Mesenchymal stem cell (in vitro differentiated cells and primary cell): ENCODE measurements at regions not wholly inside any gene's neighbourhood (a gene's known extent, or its start where the extent isn't known, plus 50 kb on each side); places are given as distances from the start of the nearest gene placed in this dataset.

Source experiments
- DNase-seq: peaks from one replicate; pipeline ENCODE4 v3.0.0-alpha.2; 2013
- H2AFZ ChIP-seq: one replicate; pipeline ENCODE4 v1.6.1; 2013; ENCODE audit warnings: low read depth, mild to moderate bottlenecking, control low read depth, inconsistent platforms, low read length, moderate library complexity
- H2AK5ac ChIP-seq: 2 replicates; pipeline ENCODE4 v1.6.1; 2013; ENCODE audit warnings: low read length, moderate library complexity, mild to moderate bottlenecking, inconsistent platforms; ENCODE audit not compliant: severe bottlenecking
- H2BK120ac ChIP-seq: one replicate; pipeline ENCODE4 v1.6.1; 2013; ENCODE audit warnings: low read depth, mild to moderate bottlenecking, inconsistent platforms, low read length, moderate library complexity
- H2BK12ac ChIP-seq, 2 experiments: one replicate each; pipeline ENCODE4 v1.6.1; 2013; ENCODE audit warnings: inconsistent platforms in 2 of 2, low read length in 2 of 2, mild to moderate bottlenecking in 2 of 2, moderate library complexity in 2 of 2, control low read depth in 1 of 2
- H2BK15ac ChIP-seq: one replicate; pipeline ENCODE4 v1.6.1; 2013; ENCODE audit warnings: mild to moderate bottlenecking, low read depth, inconsistent platforms; ENCODE audit not compliant: poor library complexity, severe bottlenecking
- H2BK5ac ChIP-seq: 2 replicates; pipeline ENCODE4 v1.6.1; 2013; ENCODE audit warnings: low read depth, mild to moderate bottlenecking, low read length, control low read depth, inconsistent platforms; ENCODE audit not compliant: poor library complexity, severe bottlenecking
- H3K14ac ChIP-seq, 2 experiments: one replicate each; pipeline ENCODE4 v1.6.1; 2013; ENCODE audit warnings: inconsistent platforms in 2 of 2, low read length in 2 of 2, control low read depth in 1 of 2, mild to moderate bottlenecking in 1 of 2, moderate library complexity in 1 of 2
- H3K18ac ChIP-seq, 2 experiments: one replicate each; pipeline ENCODE4 v1.6.1; 2013; ENCODE audit warnings: inconsistent platforms in 2 of 2, low read length in 2 of 2, control low read depth in 1 of 2, low read depth in 1 of 2, mild to moderate bottlenecking in 1 of 2
- H3K23ac ChIP-seq, 2 experiments: one replicate each; pipeline ENCODE4 v1.6.1; 2013; ENCODE audit warnings: inconsistent platforms in 2 of 2, low read length in 2 of 2, mild to moderate bottlenecking in 2 of 2, moderate library complexity in 2 of 2, control low read depth in 1 of 2
- H3K27ac ChIP-seq: 2 replicates; pipeline ENCODE4 v1.5.1; 2013; ENCODE audit warnings: mild to moderate bottlenecking, moderate library complexity, low read length, control low read depth, inconsistent platforms; ENCODE audit not compliant: poor library complexity, severe bottlenecking
- H3K27me3 ChIP-seq, 2 experiments: 2 replicates each; pipeline versions ENCODE4 v1.6.1 to v1.7.0; 2013; ENCODE audit warnings: low read length in 2 of 2, mild to moderate bottlenecking in 2 of 2, moderate library complexity in 2 of 2, control low read depth in 1 of 2, inconsistent platforms in 1 of 2; ENCODE audit not compliant: control insufficient read depth in 1 of 2, insufficient read depth in 1 of 2
- H3K36me3 ChIP-seq, 2 experiments: 2 replicates each; pipeline versions ENCODE4 v1.6.1 to v1.7.0; 2013; ENCODE audit warnings: low read length in 2 of 2, control low read depth in 1 of 2, inconsistent platforms in 1 of 2, low read depth in 1 of 2, mild to moderate bottlenecking in 1 of 2; ENCODE audit not compliant: insufficient read depth in 2 of 2, control insufficient read depth in 1 of 2
- H3K4ac ChIP-seq, 2 experiments: one replicate each; pipeline ENCODE4 v1.6.1; 2013; ENCODE audit warnings: inconsistent platforms in 2 of 2, low read length in 2 of 2, mild to moderate bottlenecking in 2 of 2, moderate library complexity in 2 of 2, control low read depth in 1 of 2, low read depth in 1 of 2
- H3K4me1 ChIP-seq: 2 replicates; pipeline ENCODE4 v1.6.1; 2013; ENCODE audit warnings: low read depth, low read length, control low read depth; ENCODE audit not compliant: control insufficient read depth, insufficient read depth
- H3K4me2 ChIP-seq: 2 replicates; pipeline ENCODE4 v1.6.1; 2013; ENCODE audit warnings: low read length, mild to moderate bottlenecking, inconsistent platforms; ENCODE audit not compliant: poor library complexity, severe bottlenecking
- H3K4me3 ChIP-seq, 2 experiments: 2 replicates each; pipeline versions ENCODE4 v1.5.1 to v1.7.0; 2013; ENCODE audit warnings: low read length in 2 of 2, mild to moderate bottlenecking in 2 of 2, control low read depth in 1 of 2, low read depth in 1 of 2; ENCODE audit not compliant: insufficient read depth in 1 of 2
- H3K79me1 ChIP-seq: replicated peaks from 2 replicates; pipeline ENCODE4 v1.6.1; 2013; ENCODE audit warnings: mild to moderate bottlenecking, control low read depth, low read length, inconsistent platforms; ENCODE audit not compliant: poor library complexity, severe bottlenecking
- H3K9ac ChIP-seq: 2 replicates; pipeline ENCODE4 v1.7.0; 2013; ENCODE audit warnings: mild to moderate bottlenecking, low read length, moderate library complexity
- H3K9me3 ChIP-seq: 2 replicates; pipeline ENCODE4 v1.7.0; 2013; ENCODE audit warnings: mild to moderate bottlenecking, low read length; ENCODE audit not compliant: control insufficient read depth
- H4K8ac ChIP-seq: one replicate; pipeline ENCODE4 v1.6.1; 2013; ENCODE audit warnings: inconsistent platforms, mild to moderate bottlenecking, low read length, moderate library complexity
- H4K91ac ChIP-seq: one replicate; pipeline ENCODE4 v1.6.1; 2013; ENCODE audit warnings: mild to moderate bottlenecking, low read length, inconsistent platforms
- WGBS: methylation state at CpG from one replicate; pipeline ENCODE4 v1.1.7; 2013; ENCODE audit warnings: mixed read lengths; 5-methylcytosine and 5-hydroxymethylcytosine counted together

GRCh38 chr1:50350868-50351267 is 72.4 kb downstream of the DMRTA2 start:
- Histone ChIP-seq H3K14ac (no peak overlapping the region), H3K23ac (no peak overlapping the region), H4K91ac (no peak overlapping the region), H3K27ac (no peak overlapping the region), H3K4me2 (no peak overlapping the region), H3K4ac (no peak overlapping the region), H2AK5ac (no peak overlapping the region), H3K36me3 (no peaks in the 10 kb centered on the region), H2AFZ (no peak overlapping the region), H2BK12ac (no peak overlapping the region), H3K4me3 (no peak overlapping the region), H3K9me3 (peaks cover 5% of the 10 kb centered on the region), H3K4me1 (no peaks in the 10 kb centered on the region), H3K9ac (no peak overlapping the region), H3K27me3 (peaks cover 15 to 28% of the 10 kb centered on the region in 2 experiments), H4K8ac (no peak overlapping the region), H2BK5ac (no peak overlapping the region), H3K18ac (no peak overlapping the region), H3K79me1 (no peaks in the 10 kb centered on the region), H2BK15ac (no peak overlapping the region), H2BK120ac (no peak overlapping the region)
- DNase-seq: no peak
- WGBS: 85% methylated on average over 7 of the region's 8 CpGs

GRCh38 chr1:50350421-50350820 is 72.8 kb downstream of the DMRTA2 start:
- H3K27me3 ChIP-seq: peaks cover 20 to 32% of the 10 kb centered on the region in 2 experiments
- 48% methylated on average over 5 of the region's 5 CpGs for WGBS
- no peak overlapping the region for H3K4ac ChIP-seq
- no peak overlapping the region for H3K4me2 ChIP-seq
- no peak for DNase-seq
- no peak overlapping the region for H3K23ac ChIP-seq
- no peak overlapping the region for H2BK5ac ChIP-seq
- H2BK12ac ChIP-seq: no peak overlapping the region
- H4K8ac ChIP-seq: no peak overlapping the region
- H3K79me1 ChIP-seq: no peaks in the 10 kb centered on the region
- H4K91ac ChIP-seq: no peak overlapping the region
- no peak overlapping the region for H3K4me3 ChIP-seq
- H2BK15ac ChIP-seq: no peak overlapping the region
- no peaks in the 10 kb centered on the region for H3K4me1 ChIP-seq
- no peak overlapping the region for H3K14ac ChIP-seq
- H3K18ac ChIP-seq: no peak overlapping the region
- H3K27ac ChIP-seq: no peak overlapping the region
- H3K9me3 ChIP-seq: peaks cover 6% of the 10 kb centered on the region
- no peak overlapping the region for H2AK5ac ChIP-seq
- no peak overlapping the region for H3K9ac ChIP-seq
- no peaks in the 10 kb centered on the region for H3K36me3 ChIP-seq
- no peak overlapping the region for H2BK120ac ChIP-seq
- no peak overlapping the region for H2AFZ ChIP-seq

DNA sequence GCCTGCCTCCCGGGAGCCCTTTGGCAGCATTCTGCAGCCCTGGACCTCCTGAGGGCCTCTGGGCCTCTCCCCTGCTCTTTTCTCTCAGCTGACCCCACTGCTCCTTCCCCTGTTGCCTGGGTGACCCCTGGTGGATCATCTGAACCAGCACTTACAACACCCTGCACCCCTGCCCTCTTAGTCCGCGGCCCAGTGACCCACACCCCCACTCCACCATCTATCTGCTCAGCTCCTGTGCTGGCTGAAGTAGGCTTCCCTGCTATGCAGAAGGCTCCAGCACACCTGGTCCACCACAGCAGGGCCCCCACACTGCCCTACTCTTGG is 74.0 kb downstream of the DMRTA2 start:
- WGBS: 21% methylated on average over 3 of the region's 3 CpGs
- Histone ChIP-seq H2BK15ac (no peak overlapping the region), H3K14ac (no peak overlapping the region), H3K18ac (no peak overlapping the region), H3K36me3 (no peaks in the 10 kb centered on the region), H3K4me3 (no peak overlapping the region), H2AFZ (no peak overlapping the region), H4K8ac (no peak overlapping the region), H3K4ac (no peak overlapping the region), H2AK5ac (no peak overlapping the region), H3K4me2 (no peak overlapping the region), H2BK120ac (no peak overlapping the region), H3K9ac (no peak overlapping the region), H3K79me1 (no peaks in the 10 kb centered on the region), H3K27ac (no peak overlapping the region), H4K91ac (no peak overlapping the region), H2BK12ac (no peak overlapping the region), H2BK5ac (no peak overlapping the region), H3K27me3 (peaks cover 23 to 39% of the 10 kb centered on the region in 2 experiments), H3K23ac (no peak overlapping the region), H3K4me1 (no peaks in the 10 kb centered on the region), H3K9me3 (peaks cover 4% of the 10 kb centered on the region)
- DNase-seq: no peak

- Histone ChIP-seq H2BK5ac (no peak overlapping the region), H3K18ac (no peak overlapping the region), H3K27ac (no peak overlapping the region), H4K91ac (no peak overlapping the region), H2BK120ac (no peak overlapping the region), H3K9me3 (peaks cover 4% of the 10 kb centered on the region), H4K8ac (no peak overlapping the region), H3K4ac (no peak overlapping the region), H3K79me1 (no peaks in the 10 kb centered on the region), H2BK15ac (no peak overlapping the region), H3K9ac (no peak overlapping the region), H2AFZ (no peak overlapping the region), H2BK12ac (no peak overlapping the region), H3K14ac (no peak overlapping the region), H3K27me3 (peaks cover 27 to 45% of the 10 kb centered on the region in 2 experiments), H2AK5ac (no peak overlapping the region), H3K4me3 (no peak overlapping the region), H3K23ac (no peak overlapping the region), H3K4me2 (no peak overlapping the region), H3K4me1 (no peaks in the 10 kb centered on the region), H3K36me3 (no peaks in the 10 kb centered on the region)
- peak; percentile 66 for DNase-seq
- WGBS: 19% methylated on average over 3 of the region's 5 CpGs
These were observed 74.6 kb downstream of the DMRTA2 start for GRCh38 chr1:50348449-50349241.
